K562 (cell line): ENCODE measurements at regions not wholly inside any gene's neighbourhood (a gene's known extent, or its start where the extent isn't known, plus 50 kb on each side); places are given as distances from the start of the nearest gene placed in this dataset.
A peak's percentile ranks its signal among the peaks of the same experiment; 100 is the strongest.

Experiments used
- ATAC-seq: fragments of 200-7000 bp; cut with Tn5 transposase; 3 replicates; pipeline ENCODE4 v1.9.1; 2020; ENCODE audit warnings: moderate library complexity
- BruUV-seq: library from RNA; stranded (reverse); fragments of 400-500 nt; replicated peaks from 2 replicates; lab custom pipeline; 2021; lab: Mats Ljungman, UMichigan
- CTCF ChIA-PET: fragments of 300-600 bp; formaldehyde crosslinking; extraction: SDS; loops from one replicate; lab custom pipeline; 2021; ENCODE audit warnings: low intra/inter-chr PET ratio; lab: Yijun Ruan, JAX
- POLR2A ChIA-PET: fragments of 300-600, 350-650 bp; sonication (Branson Sonifier 250); formaldehyde crosslinking; extraction: SDS; loops from one replicate; lab custom pipeline; 2021; ENCODE audit warnings: antibody characterized with exemption, inconsistent platforms; lab: Yijun Ruan, JAX
- DNase-seq, 4 experiments: peaks; one replicate each; pipeline versions ENCODE4 v3.0.0 to v3.0.0-alpha.2; 2011 to 2018; ENCODE audit warnings: low spot score in 3 of 4, mixed read lengths in 3 of 4; ENCODE audit errors: extremely low read depth in 1 of 4
- FAIRE-seq: peaks from 2 replicates; lab custom pipeline; 2011; peaks lifted over from hg19 to GRCh38; lab: Jason Lieb, UNC
- H2AFZ ChIP-seq: 2 replicates; pipeline ENCODE4 v1.6.0; 2011; ENCODE audit warnings: low read depth, low read length, control low read depth, inconsistent platforms
- H3K27ac ChIP-seq: fragments of 200-600 bp; 3 replicates; pipeline ENCODE4 v1.8.0; 2011; ENCODE audit warnings: low read depth, mild to moderate bottlenecking, control low read depth, inconsistent platforms, low read length, moderate library complexity, mixed read lengths; ENCODE audit errors: extremely low read depth
- H3K27me3 ChIP-seq, 2 experiments: fragments of 300-600 bp in 1 of 2; 2 replicates in 1 of 2; 3 replicates in 1 of 2; pipeline versions ENCODE4 v1.6.0 to v1.8.0; 2011; ENCODE audit warnings: inconsistent platforms in 2 of 2, low read length in 2 of 2, mild to moderate bottlenecking in 1 of 2, mixed read lengths in 1 of 2, moderate library complexity in 1 of 2; ENCODE audit not compliant: control insufficient read depth in 2 of 2, insufficient read depth in 2 of 2
- H3K36me3 ChIP-seq: fragments of 300-600 bp; 3 replicates; pipeline ENCODE4 v1.8.0; 2011; ENCODE audit warnings: mild to moderate bottlenecking, low read length, inconsistent platforms; ENCODE audit not compliant: control insufficient read depth, insufficient read depth
- H3K4me1 ChIP-seq, 2 experiments: fragments of 200-600 bp in 1 of 2; replicated peaks in 1 of 2; 2 replicates in 1 of 2; 3 replicates in 1 of 2; pipeline versions ENCODE4 v1.5.1 to v1.8.0; 2011; ENCODE audit warnings: inconsistent platforms in 2 of 2, low read length in 2 of 2, mild to moderate bottlenecking in 1 of 2, mixed read lengths in 1 of 2, moderate library complexity in 1 of 2; ENCODE audit not compliant: control insufficient read depth in 2 of 2, insufficient read depth in 2 of 2
- H3K4me2 ChIP-seq: 2 replicates; pipeline ENCODE4 v1.6.1; 2011; ENCODE audit warnings: low read length, control low read depth, inconsistent platforms, mixed read lengths; ENCODE audit not compliant: insufficient read depth
- H3K4me3 ChIP-seq: fragments of 200-600 bp; sonication (generic), shearing (Covaris generic); 2 replicates; pipeline ENCODE4 v1.5.1; 2016; ENCODE audit warnings: control low read depth, inconsistent platforms
- H3K79me2 ChIP-seq: fragments of 200-600 bp; 3 replicates; pipeline ENCODE4 v1.8.0; 2011; ENCODE audit warnings: low read length, inconsistent platforms; ENCODE audit not compliant: control insufficient read depth, insufficient read depth
- H3K9ac ChIP-seq, 2 experiments: 2 replicates each; pipeline versions ENCODE4 v1.6.0 to v1.6.1; 2011; ENCODE audit warnings: low read depth in 2 of 2, low read length in 2 of 2, control low read depth in 1 of 2, inconsistent platforms in 1 of 2, mild to moderate bottlenecking in 1 of 2, mixed read lengths in 1 of 2; ENCODE audit not compliant: insufficient read depth in 1 of 2
- H3K9me1 ChIP-seq: one replicate; pipeline ENCODE4 v1.6.0; 2011; ENCODE audit warnings: inconsistent platforms, mild to moderate bottlenecking, low read length, moderate library complexity; ENCODE audit not compliant: control insufficient read depth, insufficient read depth
- H3K9me3 ChIP-seq: replicated peaks from 2 replicates; pipeline ENCODE4 v1.5.1; 2011; ENCODE audit warnings: low read depth, low read length, inconsistent platforms; ENCODE audit not compliant: control insufficient read depth, insufficient read depth
- H4K20me1 ChIP-seq: replicated peaks from 2 replicates; pipeline ENCODE4 v1.6.1; 2011; ENCODE audit warnings: low read length, inconsistent platforms, mixed read lengths; ENCODE audit not compliant: control insufficient read depth, insufficient read depth
- NFE2 ChIP-seq: IDR thresholded peaks from 2 replicates; pipeline ENCODE4 v1.6.1; 2014; ENCODE audit warnings: antibody characterized with exemption, low read depth
- WGBS: fragments of 100-300 bp; shearing (Covaris generic); methylation state at CpG from one replicate; pipeline ENCODE4 v1.1.6; 2016; ENCODE audit warnings: low coverage, mixed read lengths; ENCODE audit not compliant: insufficient coverage; ENCODE audit errors: missing lambda C conversion rate; 5-methylcytosine and 5-hydroxymethylcytosine counted together
- in situ Hi-C: fragments of 300-500 bp; cut with MboI; formaldehyde crosslinking; loops from 4 replicates; pipeline ENCODE4 v1.15.0; 2018; ENCODE audit warnings: inconsistent platforms, mixed read lengths
- intact Hi-C: fragments of 100-400 bp; cut with micrococcal nuclease; formaldehyde crosslinking; loops from 2 replicates; pipeline ENCODE4 v1.14.2; 2022
- TF ChIP-seq, protein P1 (sequence below): fragments of 250-450 bp; sonication (Bioruptor Pico); IDR thresholded peaks from 2 replicates; pipeline ENCODE4 v1.8.0; 2022; ENCODE audit warnings: inconsistent platforms
- TF ChIP-seq, protein P2 (sequence below), 3 experiments: fragments of 200-800 bp in 1 of 3; fragments of 250-450 bp in 1 of 3; fragments of 450-650 bp in 1 of 3; sonication (Bioruptor Pico) in 1 of 3; sonication (Bioruptor generic) in 1 of 3; formaldehyde crosslinking in 1 of 3; IDR thresholded peaks; 2 replicates each; pipeline versions ENCODE4 v1.6.1 to v1.8.0; 2016 to 2022; ENCODE audit warnings: mild to moderate bottlenecking in 2 of 3, missing genetic modification characterization in 2 of 3, missing compliant biosample characterization in 1 of 3, moderate library complexity in 1 of 3
- TF ChIP-seq, protein P3 (sequence below): IDR thresholded peaks from 2 replicates; pipeline ENCODE4 v1.6.1; 2016; ENCODE audit warnings: missing genetic modification characterization, missing compliant biosample characterization

DNA sequence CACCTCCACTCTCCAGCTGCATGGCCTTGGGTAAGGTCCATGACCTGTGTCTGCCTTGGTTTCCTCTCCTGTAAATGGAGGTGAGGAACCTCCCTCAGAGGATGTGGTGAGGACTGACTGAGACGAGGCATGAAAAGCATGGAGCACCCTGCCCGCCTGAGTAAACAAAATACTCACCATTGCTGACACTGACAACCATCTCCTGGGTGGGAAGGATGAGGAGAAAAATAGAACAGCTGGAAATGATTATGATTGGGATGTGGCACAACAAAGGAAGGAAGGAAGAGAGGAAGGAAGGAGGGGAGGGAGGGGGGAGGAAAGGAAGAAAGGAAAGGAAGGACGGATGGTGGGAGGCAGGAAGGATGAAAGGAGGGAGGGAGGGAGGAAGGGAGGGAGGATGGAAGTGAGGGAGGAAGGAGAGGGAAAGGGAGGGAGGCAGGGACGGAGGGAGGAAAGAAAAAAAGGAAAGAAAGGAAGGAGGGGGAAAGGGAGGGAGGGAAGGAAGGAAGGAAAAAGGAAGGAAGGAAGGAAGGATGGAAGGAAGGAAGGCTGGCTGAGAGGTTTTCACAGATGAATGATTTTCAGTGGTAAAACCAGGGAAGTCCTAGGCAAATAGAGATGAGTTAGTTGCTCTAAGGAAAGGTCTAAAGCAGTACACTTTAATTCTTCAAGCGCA is 276.5 kb upstream of the XYLT1 start:
- intact Hi-C loops (no loop called here), in situ Hi-C loops (no loop called here)
- no peaks in the 10 kb centered on the region for H3K4me1 ChIP-seq
- DNase-seq (no peak), FAIRE-seq (no peak), ATAC-seq (no peak)
- no TSS peak for BruUV-seq
- H3K4me3 ChIP-seq: no peak overlapping the region
- H3K9ac ChIP-seq: no peak overlapping the region
- POLR2A ChIA-PET: no interaction called here
- H2AFZ ChIP-seq: no peak overlapping the region
- no peak overlapping the region for H3K4me2 ChIP-seq
- no peaks in the 10 kb centered on the region for H3K9me3 ChIP-seq
- H3K27ac ChIP-seq: no peak overlapping the region
- H3K9me1 ChIP-seq: no peaks in the 10 kb centered on the region
- CTCF ChIA-PET: no interaction called here
- H3K79me2 ChIP-seq: no peaks in the 10 kb centered on the region
- TF ChIP-seq, protein P1, sequence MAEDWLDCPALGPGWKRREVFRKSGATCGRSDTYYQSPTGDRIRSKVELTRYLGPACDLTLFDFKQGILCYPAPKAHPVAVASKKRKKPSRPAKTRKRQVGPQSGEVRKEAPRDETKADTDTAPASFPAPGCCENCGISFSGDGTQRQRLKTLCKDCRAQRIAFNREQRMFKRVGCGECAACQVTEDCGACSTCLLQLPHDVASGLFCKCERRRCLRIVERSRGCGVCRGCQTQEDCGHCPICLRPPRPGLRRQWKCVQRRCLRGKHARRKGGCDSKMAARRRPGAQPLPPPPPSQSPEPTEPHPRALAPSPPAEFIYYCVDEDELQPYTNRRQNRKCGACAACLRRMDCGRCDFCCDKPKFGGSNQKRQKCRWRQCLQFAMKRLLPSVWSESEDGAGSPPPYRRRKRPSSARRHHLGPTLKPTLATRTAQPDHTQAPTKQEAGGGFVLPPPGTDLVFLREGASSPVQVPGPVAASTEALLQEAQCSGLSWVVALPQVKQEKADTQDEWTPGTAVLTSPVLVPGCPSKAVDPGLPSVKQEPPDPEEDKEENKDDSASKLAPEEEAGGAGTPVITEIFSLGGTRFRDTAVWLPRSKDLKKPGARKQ (CRISPR knock-in tag): no peak
- TF ChIP-seq NFE2: no peak
- TF ChIP-seq, protein P2, sequence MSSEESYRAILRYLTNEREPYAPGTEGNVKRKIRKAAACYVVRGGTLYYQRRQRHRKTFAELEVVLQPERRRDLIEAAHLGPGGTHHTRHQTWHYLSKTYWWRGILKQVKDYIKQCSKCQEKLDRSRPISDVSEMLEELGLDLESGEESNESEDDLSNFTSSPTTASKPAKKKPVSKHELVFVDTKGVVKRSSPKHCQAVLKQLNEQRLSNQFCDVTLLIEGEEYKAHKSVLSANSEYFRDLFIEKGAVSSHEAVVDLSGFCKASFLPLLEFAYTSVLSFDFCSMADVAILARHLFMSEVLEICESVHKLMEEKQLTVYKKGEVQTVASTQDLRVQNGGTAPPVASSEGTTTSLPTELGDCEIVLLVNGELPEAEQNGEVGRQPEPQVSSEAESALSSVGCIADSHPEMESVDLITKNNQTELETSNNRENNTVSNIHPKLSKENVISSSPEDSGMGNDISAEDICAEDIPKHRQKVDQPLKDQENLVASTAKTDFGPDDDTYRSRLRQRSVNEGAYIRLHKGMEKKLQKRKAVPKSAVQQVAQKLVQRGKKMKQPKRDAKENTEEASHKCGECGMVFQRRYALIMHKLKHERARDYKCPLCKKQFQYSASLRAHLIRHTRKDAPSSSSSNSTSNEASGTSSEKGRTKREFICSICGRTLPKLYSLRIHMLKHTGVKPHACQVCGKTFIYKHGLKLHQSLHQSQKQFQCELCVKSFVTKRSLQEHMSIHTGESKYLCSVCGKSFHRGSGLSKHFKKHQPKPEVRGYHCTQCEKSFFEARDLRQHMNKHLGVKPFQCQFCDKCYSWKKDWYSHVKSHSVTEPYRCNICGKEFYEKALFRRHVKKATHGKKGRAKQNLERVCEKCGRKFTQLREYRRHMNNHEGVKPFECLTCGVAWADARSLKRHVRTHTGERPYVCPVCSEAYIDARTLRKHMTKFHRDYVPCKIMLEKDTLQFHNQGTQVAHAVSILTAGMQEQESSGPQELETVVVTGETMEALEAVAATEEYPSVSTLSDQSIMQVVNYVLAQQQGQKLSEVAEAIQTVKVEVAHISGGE (CRISPR knock-in tag; IDR thresholded peaks at IDR 0.05): no peak
- TF ChIP-seq, protein P3, sequence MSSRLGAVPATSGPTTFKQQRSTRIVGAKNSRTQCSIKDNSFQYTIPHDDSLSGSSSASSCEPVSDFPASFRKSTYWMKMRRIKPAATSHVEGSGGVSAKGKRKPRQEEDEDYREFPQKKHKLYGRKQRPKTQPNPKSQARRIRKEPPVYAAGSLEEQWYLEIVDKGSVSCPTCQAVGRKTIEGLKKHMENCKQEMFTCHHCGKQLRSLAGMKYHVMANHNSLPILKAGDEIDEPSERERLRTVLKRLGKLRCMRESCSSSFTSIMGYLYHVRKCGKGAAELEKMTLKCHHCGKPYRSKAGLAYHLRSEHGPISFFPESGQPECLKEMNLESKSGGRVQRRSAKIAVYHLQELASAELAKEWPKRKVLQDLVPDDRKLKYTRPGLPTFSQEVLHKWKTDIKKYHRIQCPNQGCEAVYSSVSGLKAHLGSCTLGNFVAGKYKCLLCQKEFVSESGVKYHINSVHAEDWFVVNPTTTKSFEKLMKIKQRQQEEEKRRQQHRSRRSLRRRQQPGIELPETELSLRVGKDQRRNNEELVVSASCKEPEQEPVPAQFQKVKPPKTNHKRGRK (tag): peak; percentile 26; the same call in 1 of the 2 replicates
- no peaks in the 10 kb centered on the region for H4K20me1 ChIP-seq
- peaks cover 0 to 31% of the 10 kb centered on the region in 2 experiments; a peak in 2 of 5 replicates for H3K27me3 ChIP-seq
- H3K36me3 ChIP-seq: no peaks in the 10 kb centered on the region
- 2% methylated on average over 3 of the region's 5 CpGs for WGBS
